Kidney epithelial cell (primary cell): ENCODE measurements at regions not wholly inside any gene's neighbourhood (a gene's known extent, or its start where the extent isn't known, plus 50 kb on each side); places are given as distances from the start of the nearest gene placed in this dataset.

Source experiments
- DNase-seq: peaks from one replicate; pipeline ENCODE4 v3.0.0-alpha.2; 2010; ENCODE audit warnings: low read depth
- H3K27me3 ChIP-seq: 2 replicates; pipeline ENCODE4 v1.6.0; 2011; ENCODE audit warnings: low read length; ENCODE audit not compliant: control insufficient read depth, insufficient read depth
- H3K36me3 ChIP-seq: 2 replicates; pipeline ENCODE4 v1.5.1; 2011; ENCODE audit warnings: low read length; ENCODE audit not compliant: control insufficient read depth, insufficient read depth
- H3K4me3 ChIP-seq: 2 replicates; pipeline ENCODE4 v1.5.1; 2011; ENCODE audit warnings: low read depth, mild to moderate bottlenecking, control low read depth, low read length
- CTCF ChIP-seq: IDR thresholded peaks from 2 replicates; pipeline ENCODE4 v1.5.1; 2011; ENCODE audit warnings: mild to moderate bottlenecking, moderate library complexity, low read length, control low read depth, inconsistent platforms; ENCODE audit not compliant: insufficient read depth, poor library complexity, severe bottlenecking

- H3K4me3 ChIP-seq, result no peak overlapping the region
- H3K27me3 ChIP-seq, result no peaks in the 10 kb centered on the region
- no peak for TF ChIP-seq CTCF
- H3K36me3 ChIP-seq, result no peaks in the 10 kb centered on the region
- no peak for DNase-seq
These were observed 246.1 kb downstream of the ZIC1 start for GRCh38 chr3:147655236-147655635.

- no peaks in the 10 kb centered on the region for H3K36me3 ChIP-seq
- no peak overlapping the region for H3K4me3 ChIP-seq
- no peaks in the 10 kb centered on the region for H3K27me3 ChIP-seq
- no peak for DNase-seq
- no peak for TF ChIP-seq CTCF
These were observed 246.9 kb downstream of the ZIC1 start for GRCh38 chr3:147656023-147656422.

- Histone ChIP-seq H3K4me3 (no peak overlapping the region), H3K36me3 (no peaks in the 10 kb centered on the region), H3K27me3 (no peaks in the 10 kb centered on the region)
- TF ChIP-seq CTCF, result no peak
- no peak for DNase-seq
These were observed 252.8 kb downstream of the ZIC1 start for GRCh38 chr3:147661916-147662315.

- no peak for DNase-seq
- no peak for TF ChIP-seq CTCF
- Histone ChIP-seq H3K27me3 (no peaks in the 10 kb centered on the region), H3K4me3 (no peak overlapping the region), H3K36me3 (no peaks in the 10 kb centered on the region)
These were observed 253.5 kb downstream of the ZIC1 start for GRCh38 chr3:147662705-147663104.

GRCh38 chr3:147669077-147669476 lies 259.9 kb downstream of the ZIC1 start:
- TF ChIP-seq CTCF, result no peak
- H3K4me3 ChIP-seq, result no peak overlapping the region
- H3K36me3 ChIP-seq, result no peaks in the 10 kb centered on the region
- no peaks in the 10 kb centered on the region for H3K27me3 ChIP-seq
- DNase-seq, result no peak

- no peaks in the 10 kb centered on the region for H3K36me3 ChIP-seq
- H3K4me3 ChIP-seq, result no peak overlapping the region
- no peak for DNase-seq
- H3K27me3 ChIP-seq, result no peaks in the 10 kb centered on the region
- TF ChIP-seq CTCF, result no peak
These were observed 262.9 kb downstream of the ZIC1 start for GRCh38 chr3:147672035-147672434.
